ENCODE measurements at regions not wholly inside any gene's neighbourhood (a gene's known extent, or its start where the extent isn't known, plus 50 kb on each side); places are given as distances from the start of the nearest gene placed in this dataset.

DNA sequence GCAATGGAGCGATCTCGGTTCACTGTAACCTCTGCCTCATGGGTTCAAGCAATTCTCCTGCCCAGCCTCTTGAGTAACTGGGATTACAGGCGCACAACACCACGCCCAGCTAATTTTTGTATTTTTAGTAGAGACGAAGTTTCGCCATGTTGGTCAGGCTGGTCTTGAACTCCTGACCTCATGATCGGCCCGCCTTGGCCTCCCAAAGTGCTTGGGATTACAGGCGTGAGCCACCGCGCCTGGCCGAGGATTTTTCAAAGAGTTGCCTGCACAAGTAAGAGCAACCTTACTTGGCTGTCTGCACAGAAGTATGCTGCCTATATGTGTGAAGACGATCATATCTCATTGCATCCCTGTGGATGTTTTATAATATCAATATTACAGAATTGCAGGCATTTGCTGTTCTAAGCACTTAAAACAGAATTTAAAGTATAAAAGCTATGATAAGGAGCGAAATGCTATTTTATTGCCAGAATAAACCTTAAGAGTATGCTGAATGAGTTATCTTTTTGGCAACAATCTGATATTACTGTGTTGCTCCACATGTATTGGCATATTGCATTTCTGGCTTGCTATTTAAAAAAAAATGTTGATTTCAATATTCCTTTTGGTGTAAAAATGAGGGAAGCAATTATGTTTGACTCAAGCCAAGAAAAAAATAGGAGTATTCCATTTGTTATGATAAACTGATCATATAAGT lies 379.4 kb upstream of the SEMA3D start:
- H3K27me3 Mint-ChIP-seq (ENCODE audit: insufficient read depth) = peaks cover 1% of the 10 kb centered on the region
- H3K4me3 Mint-ChIP-seq = no peak overlapping the region
- intact Hi-C loops (cut with micrococcal nuclease) = no loop called here
- H3K27ac Mint-ChIP-seq = no peak overlapping the region
- no peak for DNase-seq (ENCODE audit: low spot score)
- H3K9me3 Mint-ChIP-seq = no peaks in the 10 kb centered on the region
- H3K4me1 Mint-ChIP-seq (ENCODE audit: low read depth) = no peaks in the 10 kb centered on the region
- H3K36me3 Mint-ChIP-seq (ENCODE audit: low read depth) = no peaks in the 10 kb centered on the region

DNA sequence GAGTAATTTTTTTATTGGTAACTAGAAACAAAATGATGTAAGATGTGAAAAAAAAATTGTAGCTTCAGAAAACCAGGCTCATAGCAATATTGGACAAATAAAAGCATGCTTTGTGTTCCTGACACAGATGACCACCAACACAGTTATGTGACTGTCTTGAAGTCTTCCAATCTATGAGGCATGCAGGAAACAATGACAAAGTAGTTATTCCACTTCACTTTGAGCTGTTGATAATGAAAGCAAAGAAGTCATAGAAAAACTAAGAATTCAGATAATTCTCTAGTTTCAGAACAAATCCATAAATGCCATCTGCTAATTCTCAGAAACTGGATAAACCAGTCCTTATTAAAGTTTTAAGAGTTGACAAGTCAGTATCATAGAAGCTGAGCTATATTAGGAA lies 378.4 kb upstream of the SEMA3D start:
- H3K27ac Mint-ChIP-seq = no peak overlapping the region
- no peaks in the 10 kb centered on the region for H3K9me3 Mint-ChIP-seq
- no peak for DNase-seq (ENCODE audit: low spot score)
- no peak overlapping the region for H3K4me3 Mint-ChIP-seq
- H3K27me3 Mint-ChIP-seq (ENCODE audit: insufficient read depth) = peaks cover 1% of the 10 kb centered on the region
- intact Hi-C loops (cut with micrococcal nuclease) = no loop called here
- H3K36me3 Mint-ChIP-seq (ENCODE audit: low read depth) = no peaks in the 10 kb centered on the region
- H3K4me1 Mint-ChIP-seq (ENCODE audit: low read depth) = no peaks in the 10 kb centered on the region

- Mint-ChIP-seq H3K4me3 (no peak overlapping the region), H3K9me3 (no peaks in the 10 kb centered on the region), H3K27ac (no peak overlapping the region), H3K4me1 (ENCODE audit: low read depth) (no peaks in the 10 kb centered on the region), H3K36me3 (ENCODE audit: low read depth) (no peaks in the 10 kb centered on the region), H3K27me3 (ENCODE audit: insufficient read depth) (peaks cover 1% of the 10 kb centered on the region)
- no peak for DNase-seq (ENCODE audit: low spot score)
- intact Hi-C loops (cut with micrococcal nuclease) = no loop called here
Observed at GRCh38 chr7:85564861-85565260, 378.0 kb upstream of the SEMA3D start.

GRCh38 chr7:85561706-85562105 lies 374.9 kb upstream of the SEMA3D start:
- DNase-seq (ENCODE audit: low spot score) = no peak
- no peak overlapping the region for H3K4me3 Mint-ChIP-seq
- no peaks in the 10 kb centered on the region for H3K27me3 Mint-ChIP-seq (ENCODE audit: insufficient read depth)

DNA sequence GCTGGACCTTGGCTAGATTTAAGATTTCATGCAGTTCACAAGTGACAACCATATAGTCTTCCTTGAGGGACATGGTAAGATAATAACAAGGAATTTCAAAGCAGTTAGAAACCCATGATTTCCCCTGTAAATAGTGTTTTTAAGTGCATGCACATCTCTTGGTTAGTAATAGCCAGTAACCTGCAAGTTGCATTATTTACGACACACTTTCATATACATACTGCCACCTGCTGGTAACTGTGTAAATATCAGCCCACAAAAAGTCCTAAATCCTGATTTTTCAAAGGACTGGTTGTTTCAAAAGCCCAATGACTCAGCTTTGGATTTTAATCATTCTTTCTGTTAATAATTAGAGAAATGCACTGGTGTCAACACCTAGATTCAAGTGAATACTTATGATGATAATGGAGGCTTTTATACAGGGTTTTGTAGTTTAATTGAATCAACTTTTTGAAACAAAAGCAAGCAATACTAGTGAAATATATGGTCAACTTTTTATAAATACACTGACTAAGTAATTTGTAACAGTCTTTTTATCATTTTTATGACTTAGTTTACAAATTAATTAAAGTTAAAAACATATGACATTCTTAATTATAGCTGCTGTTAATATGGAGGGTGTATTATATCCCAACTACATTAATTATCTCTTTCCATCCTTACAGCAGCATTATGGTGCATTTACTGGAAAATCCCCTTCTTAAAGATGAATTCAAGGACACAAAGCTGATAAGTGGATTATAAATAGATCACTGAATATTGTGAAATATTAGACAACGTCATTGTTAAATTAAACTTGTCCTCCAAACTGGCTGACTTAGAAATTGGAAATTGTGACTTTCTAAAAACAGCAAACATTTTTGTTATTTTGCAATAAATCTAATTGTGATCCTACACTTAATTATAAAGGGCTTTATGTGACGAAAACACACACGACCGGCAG lies 367.7 kb upstream of the SEMA3D start:
- Mint-ChIP-seq H3K9me3 (no peaks in the 10 kb centered on the region), H3K27ac (no peak overlapping the region), H3K4me3 (no peak overlapping the region), H3K4me1 (ENCODE audit: low read depth) (no peaks in the 10 kb centered on the region), H3K27me3 (ENCODE audit: insufficient read depth) (peaks cover 1% of the 10 kb centered on the region), H3K36me3 (ENCODE audit: low read depth) (no peaks in the 10 kb centered on the region)
- no peak for DNase-seq (ENCODE audit: low spot score)
- intact Hi-C loops (cut with micrococcal nuclease) = loop anchor here (1.0 to 5.0 kb wide), 3 partner anchors 513 to 1617 kb away; no protein-coding TSS in a partner anchor

More at GRCh38 chr7:85561706-85562105, 374.9 kb upstream of the SEMA3D start:
- no peak overlapping the region for H3K27ac Mint-ChIP-seq
- intact Hi-C loops (cut with micrococcal nuclease) = no loop called here
- H3K36me3 Mint-ChIP-seq (ENCODE audit: low read depth) = no peaks in the 10 kb centered on the region
- H3K9me3 Mint-ChIP-seq = no peaks in the 10 kb centered on the region
- no peaks in the 10 kb centered on the region for H3K4me1 Mint-ChIP-seq (ENCODE audit: low read depth)

DNA sequence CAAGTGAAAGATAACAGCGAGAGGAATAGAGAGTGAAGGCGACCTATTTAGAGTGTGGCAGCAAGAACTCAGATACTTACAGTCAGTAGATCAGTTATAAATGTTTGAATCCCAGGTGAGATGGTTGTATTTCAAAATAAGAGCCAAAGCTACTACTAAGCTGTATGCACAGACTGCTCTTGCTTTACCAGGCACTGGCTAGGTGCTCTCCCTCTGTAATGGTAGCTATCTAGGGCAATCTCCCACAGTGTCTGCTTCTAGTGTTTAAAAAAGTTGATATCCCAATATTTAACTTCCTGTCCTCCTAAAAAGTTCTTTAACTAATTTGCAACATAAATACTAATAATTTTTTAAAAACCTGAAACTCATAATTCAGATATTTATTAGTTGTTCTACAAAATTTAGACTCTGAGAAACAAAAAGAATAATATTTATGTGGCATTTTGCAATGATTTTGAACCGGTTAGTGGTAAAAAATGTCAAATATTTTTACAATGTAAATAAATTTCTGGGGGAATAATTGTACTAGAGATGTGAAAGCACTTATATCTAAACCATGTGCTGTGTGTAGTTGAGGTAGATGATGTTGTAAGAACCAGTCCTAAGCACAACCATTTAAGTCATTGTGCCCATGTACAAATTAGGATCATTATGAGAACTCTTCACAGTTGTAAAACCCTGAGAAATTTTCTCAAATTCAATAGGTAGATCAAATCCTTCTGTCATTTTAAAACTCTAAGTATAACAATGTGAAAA lies 349.3 kb upstream of the SEMA3D start:
- H3K9me3 Mint-ChIP-seq = no peaks in the 10 kb centered on the region
- intact Hi-C loops (cut with micrococcal nuclease) = no loop called here
- H3K4me3 Mint-ChIP-seq = no peak overlapping the region
- no peaks in the 10 kb centered on the region for H3K27me3 Mint-ChIP-seq (ENCODE audit: insufficient read depth)
- H3K27ac Mint-ChIP-seq = no peak overlapping the region
- H3K4me1 Mint-ChIP-seq (ENCODE audit: low read depth) = no peaks in the 10 kb centered on the region
- no peaks in the 10 kb centered on the region for H3K36me3 Mint-ChIP-seq (ENCODE audit: low read depth)
- DNase-seq (ENCODE audit: low spot score) = no peak

DNA sequence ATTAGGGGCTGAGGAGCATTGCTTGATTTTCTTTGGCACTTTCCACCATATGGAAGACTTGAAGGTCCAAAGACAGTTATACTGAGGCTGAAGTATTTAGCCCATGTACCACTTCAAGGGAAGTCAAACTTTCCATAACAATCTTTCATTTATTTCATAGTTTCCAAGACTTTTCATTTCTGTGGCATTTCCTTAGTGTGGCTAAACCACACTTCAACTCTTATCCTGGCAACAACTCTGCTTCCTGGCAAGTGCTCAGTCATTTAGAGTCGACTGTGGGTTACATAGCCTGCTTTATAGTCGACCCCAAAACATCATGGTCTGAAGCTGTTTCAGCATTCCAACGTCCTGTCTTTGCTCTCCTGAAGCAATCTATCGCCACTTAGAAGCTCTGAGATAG lies 343.0 kb upstream of the SEMA3D start:
- no peak overlapping the region for H3K4me3 Mint-ChIP-seq

DNA sequence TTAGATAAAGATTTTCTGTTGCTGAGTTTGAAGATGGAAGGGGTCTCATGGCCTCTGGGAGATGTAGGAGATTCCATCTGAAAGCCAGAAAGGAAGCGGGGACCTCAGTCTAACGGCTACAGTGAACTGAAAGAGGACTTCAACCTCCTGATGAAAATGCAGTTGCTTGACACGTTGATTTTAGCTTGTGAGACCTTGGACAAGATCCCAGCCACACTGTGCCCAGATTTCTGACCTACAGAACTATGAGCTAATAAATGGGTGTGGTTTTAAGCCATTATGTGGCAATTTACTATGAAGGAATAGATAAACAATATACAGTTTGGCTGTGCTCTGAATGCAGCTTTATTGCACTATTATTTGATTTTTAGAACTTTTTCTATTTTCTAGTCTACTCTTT lies 342.3 kb upstream of the SEMA3D start:
- Mint-ChIP-seq H3K4me3 (no peak overlapping the region), H3K27me3 (ENCODE audit: insufficient read depth) (no peaks in the 10 kb centered on the region), H3K36me3 (ENCODE audit: low read depth) (no peaks in the 10 kb centered on the region), H3K27ac (no peak overlapping the region), H3K9me3 (no peaks in the 10 kb centered on the region), H3K4me1 (ENCODE audit: low read depth) (no peaks in the 10 kb centered on the region)
- DNase-seq (ENCODE audit: low spot score) = no peak
- intact Hi-C loops (cut with micrococcal nuclease) = no loop called here

More for the DNA sequence above, 343.0 kb upstream of the SEMA3D start:
- no peak for DNase-seq (ENCODE audit: low spot score)
- H3K36me3 Mint-ChIP-seq (ENCODE audit: low read depth) = no peaks in the 10 kb centered on the region
- no peaks in the 10 kb centered on the region for H3K9me3 Mint-ChIP-seq
- no peaks in the 10 kb centered on the region for H3K27me3 Mint-ChIP-seq (ENCODE audit: insufficient read depth)
- H3K4me1 Mint-ChIP-seq (ENCODE audit: low read depth) = no peaks in the 10 kb centered on the region
- no peak overlapping the region for H3K27ac Mint-ChIP-seq
- intact Hi-C loops (cut with micrococcal nuclease) = no loop called here

GRCh38 chr7:85528581-85528980 lies 341.7 kb upstream of the SEMA3D start:
- intact Hi-C loops (cut with micrococcal nuclease) = no loop called here
- Mint-ChIP-seq H3K27ac (no peak overlapping the region), H3K27me3 (ENCODE audit: insufficient read depth) (no peaks in the 10 kb centered on the region), H3K4me1 (ENCODE audit: low read depth) (no peaks in the 10 kb centered on the region), H3K4me3 (no peak overlapping the region), H3K36me3 (ENCODE audit: low read depth) (no peaks in the 10 kb centered on the region), H3K9me3 (no peaks in the 10 kb centered on the region)
- DNase-seq (ENCODE audit: low spot score) = no peak

DNA sequence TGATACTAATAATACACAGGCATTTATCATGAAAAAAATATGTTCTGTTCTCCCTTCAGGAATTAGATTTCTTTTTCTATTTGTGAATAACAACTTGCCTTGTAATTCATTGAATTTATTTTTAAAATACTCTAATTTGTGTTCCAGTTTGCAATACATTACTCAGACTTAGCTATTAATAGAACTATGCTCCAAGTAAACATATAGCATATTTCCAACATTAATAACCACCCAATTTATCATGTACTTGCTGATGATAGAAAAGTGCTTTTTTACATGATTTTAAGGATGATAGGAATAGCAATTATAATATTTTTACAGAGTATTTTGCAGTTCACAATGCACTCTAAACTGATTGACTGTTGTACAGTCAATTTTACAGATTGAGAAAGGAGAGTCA lies 338.8 kb upstream of the SEMA3D start:
- Mint-ChIP-seq H3K4me1 (ENCODE audit: low read depth) (no peaks in the 10 kb centered on the region), H3K9me3 (no peaks in the 10 kb centered on the region), H3K27ac (no peak overlapping the region), H3K27me3 (ENCODE audit: insufficient read depth) (no peaks in the 10 kb centered on the region), H3K36me3 (ENCODE audit: low read depth) (no peaks in the 10 kb centered on the region), H3K4me3 (no peak overlapping the region)
- DNase-seq (ENCODE audit: low spot score) = no peak
- intact Hi-C loops (cut with micrococcal nuclease) = no loop called here

- Mint-ChIP-seq H3K36me3 (ENCODE audit: low read depth) (no peaks in the 10 kb centered on the region), H3K27me3 (ENCODE audit: insufficient read depth) (no peaks in the 10 kb centered on the region), H3K9me3 (no peaks in the 10 kb centered on the region), H3K4me1 (ENCODE audit: low read depth) (no peaks in the 10 kb centered on the region), H3K27ac (no peak overlapping the region), H3K4me3 (no peak overlapping the region)
- intact Hi-C loops (cut with micrococcal nuclease) = no loop called here
- DNase-seq (ENCODE audit: low spot score) = no peak
Observed at GRCh38 chr7:85522070-85522469, 335.2 kb upstream of the SEMA3D start.

GRCh38 chr7:85521108-85521694 lies 334.3 kb upstream of the SEMA3D start:
- H3K27ac Mint-ChIP-seq = no peak overlapping the region
- intact Hi-C loops (cut with micrococcal nuclease) = no loop called here
- no peaks in the 10 kb centered on the region for H3K27me3 Mint-ChIP-seq (ENCODE audit: insufficient read depth)
- H3K36me3 Mint-ChIP-seq (ENCODE audit: low read depth) = no peaks in the 10 kb centered on the region
- no peak overlapping the region for H3K4me3 Mint-ChIP-seq
- no peaks in the 10 kb centered on the region for H3K9me3 Mint-ChIP-seq
- no peaks in the 10 kb centered on the region for H3K4me1 Mint-ChIP-seq (ENCODE audit: low read depth)
- DNase-seq (ENCODE audit: low spot score) = no peak
